ENCODE measurements at regions not wholly inside any gene's neighbourhood (a gene's known extent, or its start where the extent isn't known, plus 50 kb on each side); places are given as distances from the start of the nearest gene placed in this dataset.

DNA sequence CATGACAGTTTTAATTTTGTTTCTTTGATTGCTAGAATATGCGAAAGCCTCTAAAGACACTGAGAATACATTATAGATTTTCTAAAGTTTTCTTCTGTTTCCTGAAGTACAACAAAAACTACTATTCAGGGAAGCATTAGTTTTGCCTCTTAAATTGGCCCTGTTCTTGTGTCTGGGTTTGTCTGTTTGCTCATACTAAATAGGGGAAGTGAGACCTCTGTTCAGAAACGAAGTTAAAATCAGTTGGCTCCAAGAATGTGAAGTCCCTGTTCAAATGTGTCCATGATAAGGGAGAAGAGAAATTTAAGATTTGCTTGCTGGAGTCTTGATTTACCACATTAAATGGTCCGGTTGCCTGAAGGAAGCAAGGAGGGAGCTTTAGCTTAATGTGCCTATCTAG is 327.3 kb upstream of the GBE1 start:
- TF ChIP-seq, protein P1, sequence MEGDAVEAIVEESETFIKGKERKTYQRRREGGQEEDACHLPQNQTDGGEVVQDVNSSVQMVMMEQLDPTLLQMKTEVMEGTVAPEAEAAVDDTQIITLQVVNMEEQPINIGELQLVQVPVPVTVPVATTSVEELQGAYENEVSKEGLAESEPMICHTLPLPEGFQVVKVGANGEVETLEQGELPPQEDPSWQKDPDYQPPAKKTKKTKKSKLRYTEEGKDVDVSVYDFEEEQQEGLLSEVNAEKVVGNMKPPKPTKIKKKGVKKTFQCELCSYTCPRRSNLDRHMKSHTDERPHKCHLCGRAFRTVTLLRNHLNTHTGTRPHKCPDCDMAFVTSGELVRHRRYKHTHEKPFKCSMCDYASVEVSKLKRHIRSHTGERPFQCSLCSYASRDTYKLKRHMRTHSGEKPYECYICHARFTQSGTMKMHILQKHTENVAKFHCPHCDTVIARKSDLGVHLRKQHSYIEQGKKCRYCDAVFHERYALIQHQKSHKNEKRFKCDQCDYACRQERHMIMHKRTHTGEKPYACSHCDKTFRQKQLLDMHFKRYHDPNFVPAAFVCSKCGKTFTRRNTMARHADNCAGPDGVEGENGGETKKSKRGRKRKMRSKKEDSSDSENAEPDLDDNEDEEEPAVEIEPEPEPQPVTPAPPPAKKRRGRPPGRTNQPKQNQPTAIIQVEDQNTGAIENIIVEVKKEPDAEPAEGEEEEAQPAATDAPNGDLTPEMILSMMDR (IDR thresholded peaks at IDR 0.05), result no peak
- no peak for TF ChIP-seq POLR2AphosphoS5 (IDR thresholded peaks at IDR 0.05)
- TF ChIP-seq EP300 (IDR thresholded peaks at IDR 0.05), result no peak
- TF ChIP-seq POLR2A (IDR thresholded peaks at IDR 0.05), result no peak
